Tibial nerve (tissue), 4 donors: ENCODE measurements at regions not wholly inside any gene's neighbourhood (a gene's known extent, or its start where the extent isn't known, plus 50 kb on each side); places are given as distances from the start of the nearest gene placed in this dataset.
A peak's percentile ranks its signal among the peaks of the same experiment; 100 is the strongest.

Experiments
- DNase-seq, 2 donors: peaks; one replicate each; pipeline ENCODE4 v3.0.0-alpha.2; 2019; ENCODE audit warnings: low spot score in 2 of 2
- H3K27ac ChIP-seq, 4 donors: fragments of 200-600 bp; sonication (generic) in 3 of 4; one replicate each; pipeline ENCODE4 v1.5.1; 2017 to 2019; ENCODE audit warnings: mild to moderate bottlenecking in 1 of 4
- H3K27me3 ChIP-seq, 2 donors: fragments of 200-600 bp; sonication (generic) in 1 of 2; one replicate each; pipeline versions ENCODE4 v1.5.1 to v1.6.0; 2017 to 2019
- H3K36me3 ChIP-seq, 3 donors: fragments of 200-600 bp; sonication (generic); one replicate each; pipeline ENCODE4 v1.5.1; 2018 to 2019
- H3K4me1 ChIP-seq, 4 donors: fragments of 200-600 bp; sonication (generic) in 3 of 4; one replicate each; pipeline ENCODE4 v1.5.1; 2017 to 2019
- H3K4me3 ChIP-seq, 4 donors: fragments of 200-600 bp; sonication (generic) in 3 of 4; one replicate each; pipeline ENCODE4 v1.5.1; 2017 to 2019; ENCODE audit warnings: mild to moderate bottlenecking in 1 of 4, moderate library complexity in 1 of 4
- H3K9me3 ChIP-seq, 4 donors: fragments of 200-600 bp; sonication (generic) in 3 of 4; one replicate each; pipeline ENCODE4 v1.5.1; 2017 to 2019
- CTCF ChIP-seq, 5 experiments: fragments of 200-600 bp in 3 of 5; fragments of 450-650 bp in 2 of 5; sonication (generic) in 3 of 5; IDR thresholded peaks; one replicate each; pipeline ENCODE4 v1.5.1; 2016 to 2019; ENCODE audit warnings: antibody characterized with exemption in 5 of 5, mild to moderate bottlenecking in 3 of 5, moderate library complexity in 2 of 5
- EP300 ChIP-seq, 2 donors: sonication (generic); formaldehyde crosslinking; IDR thresholded peaks; one replicate each; pipeline ENCODE4 v1.6.1; 2017; ENCODE audit warnings: antibody characterized with exemption in 2 of 2, mild to moderate bottlenecking in 1 of 2
- POLR2A ChIP-seq, 2 donors: fragments of 450-650 bp; IDR thresholded peaks; one replicate each; pipeline ENCODE4 v1.6.1; 2017; ENCODE audit warnings: antibody characterized with exemption in 2 of 2, mild to moderate bottlenecking in 2 of 2, moderate library complexity in 2 of 2
- WGBS, 2 donors: methylation state at CpG; one replicate each; pipeline ENCODE4 v1.1.5; 2018; 5-methylcytosine and 5-hydroxymethylcytosine counted together

GRCh38 chr14:51430079-51430478 is 190.0 kb downstream of the TMX1 start:
- no peaks in the 10 kb centered on the region for H3K9me3 ChIP-seq
- H3K4me3 ChIP-seq: peak overlapping the region in 2 of 4 donors; percentile 11 to 17
- peak overlapping the region; percentile 35 to 91 (median 70) for H3K27ac ChIP-seq
- H3K4me1 ChIP-seq: peaks cover 0 to 46% (median 11%) of the 10 kb centered on the region in 4 donors
- WGBS, 2 donors: 21 to 26% methylated on average over 4 of the region's 4 CpGs
- H3K36me3 ChIP-seq: no peaks in the 10 kb centered on the region
- TF ChIP-seq EP300 (IDR thresholded peaks at IDR 0.05) (no peak), POLR2A (IDR thresholded peaks at IDR 0.05) (no peak), CTCF (IDR thresholded peaks at IDR 0.05) (no peak)
- no peaks in the 10 kb centered on the region for H3K27me3 ChIP-seq
- DNase-seq: no peak

- TF ChIP-seq POLR2A (IDR thresholded peaks at IDR 0.05) (no peak), EP300 (IDR thresholded peaks at IDR 0.05) (peak in 1 of 2 donors; percentile 46), CTCF (IDR thresholded peaks at IDR 0.05) (peak in 1 of 5 experiments; percentile 24)
Observed at GRCh38 chr14:51430633-51431032, 190.6 kb downstream of the TMX1 start.

GRCh38 chr14:51431033-51431709 is 191.1 kb downstream of the TMX1 start:
- WGBS, 2 donors: 37 to 42% methylated on average over 3 of the region's 3 CpGs
- H3K27ac ChIP-seq: peak overlapping the region; percentile 31 to 91 (median 56)

More at GRCh38 chr14:51430633-51431032, 190.6 kb downstream of the TMX1 start:
- WGBS, 2 donors: 17 to 24% methylated on average over 3 of the region's 3 CpGs
- Histone ChIP-seq H3K36me3 (no peaks in the 10 kb centered on the region), H3K4me3 (peak overlapping the region in 2 of 4 donors; percentile 11 to 17), H3K27ac (peak overlapping the region; percentile 35 to 91 (median 70)), H3K4me1 (peaks cover 0 to 40% (median 7%) of the 10 kb centered on the region in 4 donors), H3K9me3 (no peaks in the 10 kb centered on the region), H3K27me3 (no peaks in the 10 kb centered on the region)
- DNase-seq: no peak

GRCh38 chr14:51431741-51432140 is 191.7 kb downstream of the TMX1 start:
- Histone ChIP-seq H3K27me3 (no peaks in the 10 kb centered on the region), H3K4me1 (peaks cover 0 to 34% (median 7%) of the 10 kb centered on the region in 4 donors), H3K36me3 (no peaks in the 10 kb centered on the region), H3K9me3 (no peaks in the 10 kb centered on the region), H3K27ac (peak overlapping the region in 3 of 4 donors; percentile 31 to 91 (median 77)), H3K4me3 (no peak overlapping the region)
- DNase-seq: no peak
- no peak for TF ChIP-seq EP300 (IDR thresholded peaks at IDR 0.05)
- no peak for TF ChIP-seq CTCF (IDR thresholded peaks at IDR 0.05)
- TF ChIP-seq POLR2A (IDR thresholded peaks at IDR 0.05): no peak
- 66 to 69% methylated on average over 1 of the region's 1 CpG for WGBS, 2 donors

More at GRCh38 chr14:51431033-51431709, 191.1 kb downstream of the TMX1 start:
- Histone ChIP-seq H3K36me3 (no peaks in the 10 kb centered on the region), H3K27me3 (no peaks in the 10 kb centered on the region), H3K9me3 (no peaks in the 10 kb centered on the region), H3K4me1 (peaks cover 0 to 35% (median 7%) of the 10 kb centered on the region in 4 donors), H3K4me3 (peak overlapping the region in 1 of 4 donors; percentile 11)
- DNase-seq: no peak
- no peak for TF ChIP-seq POLR2A (IDR thresholded peaks at IDR 0.05)
- no peak for TF ChIP-seq CTCF (IDR thresholded peaks at IDR 0.05)
- no peak for TF ChIP-seq EP300 (IDR thresholded peaks at IDR 0.05)

GRCh38 chr14:51432302-51432948 is 192.4 kb downstream of the TMX1 start:
- 92 to 96% methylated on average over 3 of the region's 3 CpGs for WGBS, 2 donors
- no peaks in the 10 kb centered on the region for H3K36me3 ChIP-seq
- no peak overlapping the region for H3K4me3 ChIP-seq
- H3K4me1 ChIP-seq: peaks cover 0 to 34% (median 7%) of the 10 kb centered on the region in 4 donors
- H3K9me3 ChIP-seq: no peaks in the 10 kb centered on the region
- H3K27me3 ChIP-seq: no peaks in the 10 kb centered on the region
- no peak for DNase-seq
- TF ChIP-seq EP300 (IDR thresholded peaks at IDR 0.05) (no peak), CTCF (IDR thresholded peaks at IDR 0.05) (no peak), POLR2A (IDR thresholded peaks at IDR 0.05) (no peak)
- H3K27ac ChIP-seq: peak overlapping the region in 3 of 4 donors; percentile 31 to 91 (median 77)
